Ascending aorta (tissue), 2 donors: ENCODE measurements at regions not wholly inside any gene's neighbourhood (a gene's known extent, or its start where the extent isn't known, plus 50 kb on each side); places are given as distances from the start of the nearest gene placed in this dataset.

Experiments
- DNase-seq, 2 donors: peaks; one replicate each; pipeline ENCODE4 v3.0.0-alpha.2; 2019; ENCODE audit warnings: low spot score in 2 of 2
- H3K27ac ChIP-seq, 2 donors: fragments of 200-600 bp; sonication (generic); one replicate each; pipeline ENCODE4 v1.5.1; 2016 to 2017; ENCODE audit warnings: mild to moderate bottlenecking in 1 of 2
- H3K27me3 ChIP-seq: fragments of 200-600 bp; sonication (generic); one replicate; pipeline ENCODE4 v1.5.1; 2017
- H3K36me3 ChIP-seq, 2 donors: fragments of 200-600 bp; sonication (generic); one replicate each; pipeline ENCODE4 v1.5.1; 2016
- H3K4me1 ChIP-seq, 2 donors: fragments of 200-600 bp; sonication (generic); one replicate each; pipeline ENCODE4 v1.5.1; 2016 to 2017; ENCODE audit warnings: mild to moderate bottlenecking in 1 of 2
- H3K4me3 ChIP-seq, 2 donors: fragments of 200-600 bp; sonication (generic); one replicate each; pipeline ENCODE4 v1.5.1; 2016 to 2017; ENCODE audit warnings: mild to moderate bottlenecking in 1 of 2
- H3K9me3 ChIP-seq, 2 donors: fragments of 200-600 bp; sonication (generic); one replicate each; pipeline ENCODE4 v1.5.1; 2016
- CTCF ChIP-seq, 3 experiments: fragments of 200-600 bp in 2 of 3; fragments of 450-650 bp in 1 of 3; sonication (generic) in 2 of 3; IDR thresholded peaks; one replicate each; pipeline ENCODE4 v1.5.1; 2016 to 2019; ENCODE audit warnings: antibody characterized with exemption in 3 of 3, mild to moderate bottlenecking in 1 of 3, moderate library complexity in 1 of 3
- intact Hi-C: fragments of 100-400 bp; cut with DNase I; formaldehyde crosslinking; loops from one replicate; pipeline ENCODE4 v1.15.1; 2023

DNA sequence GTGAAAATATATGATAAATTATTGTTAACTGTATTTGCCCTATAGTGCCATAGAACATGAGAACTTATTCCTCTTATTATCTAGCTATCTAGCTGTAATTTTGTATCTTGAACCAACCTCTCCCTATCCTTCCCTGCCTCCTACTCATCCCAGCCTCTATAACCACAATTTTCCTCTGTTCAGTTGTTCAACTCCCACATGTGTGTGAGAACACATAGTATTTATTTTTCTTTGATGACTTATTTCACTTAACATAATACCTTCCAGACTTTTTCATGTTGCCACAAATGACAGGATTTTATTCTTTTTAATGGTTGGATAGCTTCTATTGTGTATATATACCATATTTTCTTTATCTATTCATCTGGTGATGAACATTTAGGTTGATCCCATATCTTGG lies 85.4 kb upstream of the SUCLG2 start:
- no peak for DNase-seq
- TF ChIP-seq CTCF (IDR thresholded peaks at IDR 0.05): no peak
- Histone ChIP-seq H3K27me3 (no peaks in the 10 kb centered on the region), H3K9me3 (peaks cover 0 to 24% of the 10 kb centered on the region in 2 donors), H3K4me3 (no peak overlapping the region), H3K4me1 (no peaks in the 10 kb centered on the region), H3K36me3 (no peaks in the 10 kb centered on the region), H3K27ac (no peak overlapping the region)
- intact Hi-C loops: no loop called here

DNA sequence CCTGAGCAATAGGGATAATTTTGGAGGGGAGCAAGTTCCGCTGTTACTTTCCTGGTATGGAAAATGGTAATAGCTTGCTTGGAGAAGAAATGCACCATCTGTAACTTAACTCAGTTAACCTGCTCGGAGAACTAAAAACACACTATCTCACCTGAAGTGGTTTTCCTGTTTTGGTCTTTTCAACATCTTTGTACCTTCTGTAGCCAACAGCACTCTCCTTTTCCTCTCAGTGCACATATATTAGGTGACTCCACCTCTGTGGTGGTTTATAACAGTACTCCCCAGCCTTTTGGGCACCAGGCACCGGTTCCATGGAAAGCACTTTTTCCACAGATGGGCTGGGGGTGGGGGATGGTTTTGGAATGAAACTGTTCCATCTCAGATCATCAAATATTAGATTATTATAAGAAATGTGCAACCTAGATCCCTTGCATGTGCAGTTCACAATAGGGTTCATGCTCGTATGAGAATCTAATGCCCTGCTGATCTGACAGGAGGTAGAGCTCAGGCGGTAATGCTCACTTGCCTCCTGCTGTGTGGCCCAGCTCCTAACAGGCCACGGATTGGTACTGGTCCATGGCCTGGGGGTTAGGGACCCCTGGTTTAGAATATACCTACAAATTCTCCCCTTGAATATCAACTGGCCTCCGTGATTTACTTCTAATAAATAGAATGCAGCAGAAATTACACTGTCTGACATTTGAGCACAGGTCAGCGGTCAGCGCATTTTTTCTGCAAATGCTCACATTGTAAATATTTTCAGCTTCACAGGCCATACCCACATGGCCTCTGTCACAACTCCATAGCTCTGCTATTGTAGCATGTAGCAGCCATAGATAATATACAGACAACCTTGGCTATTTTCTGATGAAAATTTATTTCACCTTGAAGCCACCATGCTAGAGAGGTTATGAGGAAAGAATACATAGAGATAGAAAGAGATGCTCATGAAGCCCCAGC lies 83.8 kb upstream of the SUCLG2 start:
- DNase-seq: no peak
- no peaks in the 10 kb centered on the region for H3K36me3 ChIP-seq
- H3K4me1 ChIP-seq: no peaks in the 10 kb centered on the region
- no peak overlapping the region for H3K27ac ChIP-seq
- intact Hi-C loops: no loop called here
- TF ChIP-seq CTCF (IDR thresholded peaks at IDR 0.05): no peak
- peaks cover 0 to 24% of the 10 kb centered on the region in 2 donors for H3K9me3 ChIP-seq
- no peaks in the 10 kb centered on the region for H3K27me3 ChIP-seq
- no peak overlapping the region for H3K4me3 ChIP-seq

DNA sequence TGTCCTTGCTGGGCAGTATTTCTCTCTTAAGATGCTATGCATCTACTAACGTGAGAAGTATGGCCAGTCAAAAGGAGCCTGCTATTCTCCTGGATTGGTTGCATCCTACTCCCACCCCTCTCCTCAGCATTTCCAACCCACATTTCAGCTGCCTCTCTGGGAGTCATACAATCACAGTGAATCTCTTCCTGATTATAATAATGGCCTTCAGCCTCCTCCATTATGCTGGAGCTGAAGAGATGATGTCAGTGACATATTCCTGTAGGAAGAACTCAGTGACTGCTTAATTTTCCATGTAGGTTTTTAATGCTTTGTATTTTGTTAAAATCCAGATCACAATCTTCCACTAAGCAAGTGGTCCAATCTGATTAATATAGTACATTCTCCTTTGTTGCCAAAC lies 82.7 kb upstream of the SUCLG2 start:
- no peak for TF ChIP-seq CTCF (IDR thresholded peaks at IDR 0.05)
- H3K36me3 ChIP-seq: no peaks in the 10 kb centered on the region
- no peak overlapping the region for H3K27ac ChIP-seq
- intact Hi-C loops: no loop called here
- H3K4me1 ChIP-seq: no peaks in the 10 kb centered on the region
- DNase-seq: no peak
- no peaks in the 10 kb centered on the region for H3K27me3 ChIP-seq
- peaks cover 0 to 17% of the 10 kb centered on the region in 2 donors for H3K9me3 ChIP-seq
- no peak overlapping the region for H3K4me3 ChIP-seq

- H3K9me3 ChIP-seq: no peaks in the 10 kb centered on the region
- intact Hi-C loops: no loop called here
- no peak for TF ChIP-seq CTCF (IDR thresholded peaks at IDR 0.05)
- no peak for DNase-seq
- no peak overlapping the region for H3K27ac ChIP-seq
- no peaks in the 10 kb centered on the region for H3K36me3 ChIP-seq
- H3K27me3 ChIP-seq: no peaks in the 10 kb centered on the region
- H3K4me3 ChIP-seq: no peak overlapping the region
- no peaks in the 10 kb centered on the region for H3K4me1 ChIP-seq
Measured at GRCh38 chr3:67733269-67733950, 79.0 kb upstream of the SUCLG2 start.

DNA sequence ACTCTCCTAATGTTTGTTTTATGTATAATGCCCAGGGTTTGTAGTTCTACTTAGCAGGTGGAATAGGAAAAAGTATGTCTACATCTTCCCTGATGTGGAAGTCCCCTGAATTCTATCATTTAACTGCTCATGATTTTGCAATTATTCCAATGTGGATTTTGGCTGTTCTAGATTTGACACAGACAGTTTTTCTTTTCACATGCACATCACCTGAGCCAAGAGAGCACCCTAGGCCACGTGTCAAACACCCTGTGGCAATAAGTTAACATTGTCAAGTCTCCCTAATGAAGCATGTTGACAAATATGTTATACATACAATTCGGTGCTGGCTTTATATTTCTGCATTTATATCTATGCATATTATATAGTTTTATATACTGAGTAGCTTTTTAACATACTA lies 70.0 kb upstream of the SUCLG2 start:
- no peaks in the 10 kb centered on the region for H3K4me1 ChIP-seq
- H3K27me3 ChIP-seq: no peaks in the 10 kb centered on the region
- no peaks in the 10 kb centered on the region for H3K36me3 ChIP-seq
- H3K27ac ChIP-seq: no peak overlapping the region
- no peak overlapping the region for H3K4me3 ChIP-seq
- H3K9me3 ChIP-seq: no peaks in the 10 kb centered on the region
- DNase-seq: no peak
- intact Hi-C loops: no loop called here
- no peak for TF ChIP-seq CTCF (IDR thresholded peaks at IDR 0.05)
